ENCODE measurements at regions not wholly inside any gene's neighbourhood (a gene's known extent, or its start where the extent isn't known, plus 50 kb on each side); places are given as distances from the start of the nearest gene placed in this dataset.

DNA sequence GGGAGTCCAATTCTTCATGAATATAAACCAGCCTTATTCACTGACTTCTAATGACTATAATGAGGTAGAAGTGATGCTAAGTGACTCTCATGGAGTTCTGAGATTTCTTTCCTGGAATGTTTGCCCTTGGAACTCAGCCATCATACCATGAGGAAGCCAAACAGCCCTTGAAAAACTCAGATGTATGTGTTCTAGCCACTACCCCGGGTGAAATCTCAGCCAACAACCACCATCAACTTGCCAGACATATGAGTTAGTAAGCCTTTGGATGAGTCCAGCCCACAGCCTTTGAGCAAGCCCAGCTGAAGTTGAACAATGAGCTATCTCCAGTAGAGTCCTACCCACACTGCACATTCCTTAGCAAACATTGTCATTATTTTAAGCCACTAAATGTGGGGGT, 149.5 kb downstream of the SLC6A15 start:
- no peaks in the 10 kb centered on the region for H3K36me3 ChIP-seq (ENCODE audit: insufficient read depth, low read length)

DNA sequence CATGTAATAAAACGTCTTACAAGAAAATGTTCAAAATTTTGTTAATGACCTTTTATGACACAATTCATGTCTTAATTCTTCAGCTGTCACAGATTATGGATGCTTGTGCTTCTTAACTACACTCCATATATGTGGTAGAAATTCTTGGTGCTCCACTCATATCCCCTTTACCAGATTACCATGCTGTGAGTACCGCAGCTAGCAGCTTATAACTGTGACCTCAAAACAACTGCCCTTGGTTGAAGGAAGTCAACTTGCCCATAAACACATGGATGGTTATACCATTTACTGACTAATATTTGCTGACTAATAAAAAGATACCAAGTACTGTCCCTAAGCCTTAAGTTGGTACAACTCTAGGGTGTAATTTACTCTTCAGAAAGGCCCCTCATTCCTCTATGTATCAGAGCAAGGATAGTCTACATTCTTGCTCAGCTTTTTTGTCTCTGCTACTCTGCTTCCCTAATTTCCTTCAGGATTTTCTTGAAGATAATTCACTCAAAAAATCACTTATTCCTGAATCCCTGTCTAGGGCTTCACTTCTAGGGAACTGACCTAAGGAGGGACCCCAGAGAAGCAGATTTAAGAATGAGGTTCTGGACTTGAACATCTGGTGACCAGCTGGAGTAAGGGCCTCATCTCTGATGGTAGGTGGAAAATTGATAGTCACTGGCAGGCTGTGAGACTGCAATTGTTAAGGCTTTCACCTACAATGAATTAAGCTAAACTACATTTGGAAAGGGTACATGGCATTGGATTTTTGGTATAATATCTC, 152.3 kb downstream of the SLC6A15 start:
- Histone ChIP-seq H3K79me2 (ENCODE audit: low read length) (no peaks in the 10 kb centered on the region), H3K4me2 (ENCODE audit: low read depth, low read length, poor library complexity, severe bottlenecking) (no peak overlapping the region), H3K4me1 (ENCODE audit: low read length) (no peaks in the 10 kb centered on the region), H3K27me3 (ENCODE audit: low read length) (no peaks in the 10 kb centered on the region), H3K9me3 (ENCODE audit: low read length) (peaks cover 12% of the 10 kb centered on the region), H3K4me3 (ENCODE audit: low read length) (no peak overlapping the region), H2AFZ (ENCODE audit: low read length) (no peak overlapping the region), H4K20me1 (ENCODE audit: insufficient read depth, low read depth, low read length) (no peaks in the 10 kb centered on the region), H3K9me2 (replicated peaks; ENCODE audit: insufficient read depth, low read length) (0 out of 2 replicates have a peak, but pooled peaks cover 2% of the 10 kb centered on the region), H3K36me3 (ENCODE audit: insufficient read depth, low read length) (no peaks in the 10 kb centered on the region), H3K9ac (ENCODE audit: low read length) (no peak overlapping the region), H3K27ac (ENCODE audit: low read length) (no peak overlapping the region)
- no peak for DNase-seq

More for the DNA sequence above, 149.5 kb downstream of the SLC6A15 start:
- Histone ChIP-seq H3K79me2 (ENCODE audit: low read length) (no peaks in the 10 kb centered on the region), H3K9ac (ENCODE audit: low read length) (no peak overlapping the region), H3K9me2 (replicated peaks; ENCODE audit: insufficient read depth, low read length) (no peaks in the 10 kb centered on the region), H4K20me1 (ENCODE audit: insufficient read depth, low read depth, low read length) (no peaks in the 10 kb centered on the region), H3K27me3 (ENCODE audit: low read length) (no peaks in the 10 kb centered on the region), H2AFZ (ENCODE audit: low read length) (no peak overlapping the region), H3K4me3 (ENCODE audit: low read length) (no peak overlapping the region), H3K4me2 (ENCODE audit: low read depth, low read length, poor library complexity, severe bottlenecking) (no peak overlapping the region), H3K4me1 (ENCODE audit: low read length) (no peaks in the 10 kb centered on the region), H3K9me3 (ENCODE audit: low read length) (peaks cover 17% of the 10 kb centered on the region), H3K27ac (ENCODE audit: low read length) (no peak overlapping the region)
- DNase-seq, result no peak

DNA sequence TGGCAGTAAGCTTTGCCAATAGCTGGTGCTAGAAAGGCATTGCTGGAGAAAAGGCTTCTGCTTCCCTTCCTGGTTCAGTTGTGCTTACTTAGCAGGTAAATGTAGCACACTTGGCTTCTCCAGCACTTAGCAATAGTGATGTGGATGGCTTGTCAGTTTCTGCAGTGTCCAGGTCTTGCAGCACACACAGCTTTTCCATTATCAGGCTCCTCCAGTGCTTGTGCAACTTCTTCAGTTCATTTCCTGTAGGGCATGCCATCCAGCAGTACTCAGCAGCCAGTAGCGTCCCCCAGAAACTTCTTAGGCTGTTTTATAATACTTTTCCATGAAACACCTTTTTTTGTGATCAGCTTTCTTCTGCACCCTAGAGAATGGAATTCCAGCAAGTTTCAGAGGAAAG, 154.6 kb downstream of the SLC6A15 start:
- Histone ChIP-seq H3K9me3 (ENCODE audit: low read length) (peaks cover 12% of the 10 kb centered on the region), H3K27me3 (ENCODE audit: low read length) (no peaks in the 10 kb centered on the region), H4K20me1 (ENCODE audit: insufficient read depth, low read depth, low read length) (no peaks in the 10 kb centered on the region), H2AFZ (ENCODE audit: low read length) (no peak overlapping the region), H3K4me3 (ENCODE audit: low read length) (no peak overlapping the region), H3K9me2 (replicated peaks; ENCODE audit: insufficient read depth, low read length) (0 out of 2 replicates have a peak, but pooled peaks cover 2% of the 10 kb centered on the region), H3K9ac (ENCODE audit: low read length) (no peak overlapping the region), H3K79me2 (ENCODE audit: low read length) (no peaks in the 10 kb centered on the region), H3K36me3 (ENCODE audit: insufficient read depth, low read length) (no peaks in the 10 kb centered on the region), H3K27ac (ENCODE audit: low read length) (no peak overlapping the region), H3K4me2 (ENCODE audit: low read depth, low read length, poor library complexity, severe bottlenecking) (no peak overlapping the region), H3K4me1 (ENCODE audit: low read length) (no peaks in the 10 kb centered on the region)
- no peak for DNase-seq

DNA sequence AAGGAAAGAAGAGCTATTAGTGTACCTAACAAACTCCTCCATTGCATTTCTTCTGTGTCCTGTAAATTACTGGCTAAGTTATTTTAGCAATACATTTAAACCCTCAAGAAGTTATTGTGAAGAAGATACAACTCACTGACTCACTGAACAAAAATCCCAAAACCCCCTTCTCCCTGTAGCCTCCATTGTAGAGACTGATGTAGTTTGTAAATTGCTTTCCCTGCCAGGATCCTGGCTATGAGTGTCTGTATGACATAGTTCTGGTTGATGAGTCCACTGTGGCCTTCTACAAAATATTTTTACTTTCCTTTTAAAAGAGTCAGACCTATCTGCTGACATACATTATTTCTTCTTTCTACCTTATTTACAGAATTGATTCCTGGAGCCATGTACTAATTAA, 155.6 kb downstream of the SLC6A15 start:
- H3K79me2 ChIP-seq (ENCODE audit: low read length), result no peaks in the 10 kb centered on the region
- H3K4me3 ChIP-seq (ENCODE audit: low read length), result no peak overlapping the region
- no peak overlapping the region for H2AFZ ChIP-seq (ENCODE audit: low read length)
- H4K20me1 ChIP-seq (ENCODE audit: insufficient read depth, low read depth, low read length), result no peaks in the 10 kb centered on the region
- peaks cover 12% of the 10 kb centered on the region for H3K9me3 ChIP-seq (ENCODE audit: low read length)
- H3K9me2 ChIP-seq (replicated peaks; ENCODE audit: insufficient read depth, low read length), result 0 out of 2 replicates have a peak, but pooled peaks cover 2% of the 10 kb centered on the region
- H3K4me1 ChIP-seq (ENCODE audit: low read length), result no peaks in the 10 kb centered on the region
- H3K36me3 ChIP-seq (ENCODE audit: insufficient read depth, low read length), result no peaks in the 10 kb centered on the region
- no peak overlapping the region for H3K9ac ChIP-seq (ENCODE audit: low read length)
- DNase-seq, result no peak
- H3K27ac ChIP-seq (ENCODE audit: low read length), result no peak overlapping the region
- no peak overlapping the region for H3K4me2 ChIP-seq (ENCODE audit: low read depth, low read length, poor library complexity, severe bottlenecking)
- H3K27me3 ChIP-seq (ENCODE audit: low read length), result no peaks in the 10 kb centered on the region

GRCh38 chr12:84745127-84745526, 167.5 kb downstream of the SLC6A15 start:
- Histone ChIP-seq H2AFZ (ENCODE audit: low read length) (no peak overlapping the region), H3K9me3 (ENCODE audit: low read length) (peaks cover 5% of the 10 kb centered on the region; the same call in 1 of the 2 replicates), H3K36me3 (ENCODE audit: insufficient read depth, low read length) (no peaks in the 10 kb centered on the region), H4K20me1 (ENCODE audit: insufficient read depth, low read depth, low read length) (no peaks in the 10 kb centered on the region), H3K4me3 (ENCODE audit: low read length) (no peak overlapping the region), H3K27me3 (ENCODE audit: low read length) (no peaks in the 10 kb centered on the region), H3K79me2 (ENCODE audit: low read length) (no peaks in the 10 kb centered on the region), H3K4me1 (ENCODE audit: low read length) (no peaks in the 10 kb centered on the region), H3K27ac (ENCODE audit: low read length) (no peak overlapping the region), H3K4me2 (ENCODE audit: low read depth, low read length, poor library complexity, severe bottlenecking) (no peak overlapping the region), H3K9me2 (replicated peaks; ENCODE audit: insufficient read depth, low read length) (no peaks in the 10 kb centered on the region), H3K9ac (ENCODE audit: low read length) (no peak overlapping the region)
- DNase-seq, result no peak

DNA sequence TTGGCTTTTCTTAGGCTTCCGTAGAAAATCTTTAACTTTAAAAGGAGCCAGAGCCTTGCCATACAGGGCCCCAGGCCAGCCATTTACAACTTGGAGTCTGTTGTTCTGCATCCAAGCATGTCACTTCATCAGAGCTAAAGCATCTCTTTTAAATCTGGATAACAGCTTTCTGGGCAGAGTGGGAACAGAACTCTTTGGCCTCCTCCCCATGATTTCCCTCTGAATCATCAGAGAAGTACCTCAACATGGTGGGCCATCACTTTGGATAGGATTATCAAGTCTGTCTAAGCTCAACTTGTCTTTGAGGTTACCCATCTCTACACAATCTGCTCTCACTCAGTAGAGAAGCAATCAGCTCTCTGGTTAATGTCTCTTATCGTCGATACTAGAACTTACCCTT, 170.9 kb downstream of the SLC6A15 start:
- Histone ChIP-seq H3K27me3 (ENCODE audit: low read length) (no peaks in the 10 kb centered on the region), H3K79me2 (ENCODE audit: low read length) (no peaks in the 10 kb centered on the region), H3K36me3 (ENCODE audit: insufficient read depth, low read length) (no peaks in the 10 kb centered on the region), H3K4me1 (ENCODE audit: low read length) (no peaks in the 10 kb centered on the region), H3K4me2 (ENCODE audit: low read depth, low read length, poor library complexity, severe bottlenecking) (no peak overlapping the region), H2AFZ (ENCODE audit: low read length) (no peak overlapping the region), H3K4me3 (ENCODE audit: low read length) (no peak overlapping the region), H3K9ac (ENCODE audit: low read length) (no peak overlapping the region), H3K9me2 (replicated peaks; ENCODE audit: insufficient read depth, low read length) (no peaks in the 10 kb centered on the region), H4K20me1 (ENCODE audit: insufficient read depth, low read depth, low read length) (no peaks in the 10 kb centered on the region), H3K27ac (ENCODE audit: low read length) (no peak overlapping the region), H3K9me3 (ENCODE audit: low read length) (peaks cover 10% of the 10 kb centered on the region; the same call in 1 of the 2 replicates)
- no peak for DNase-seq

DNA sequence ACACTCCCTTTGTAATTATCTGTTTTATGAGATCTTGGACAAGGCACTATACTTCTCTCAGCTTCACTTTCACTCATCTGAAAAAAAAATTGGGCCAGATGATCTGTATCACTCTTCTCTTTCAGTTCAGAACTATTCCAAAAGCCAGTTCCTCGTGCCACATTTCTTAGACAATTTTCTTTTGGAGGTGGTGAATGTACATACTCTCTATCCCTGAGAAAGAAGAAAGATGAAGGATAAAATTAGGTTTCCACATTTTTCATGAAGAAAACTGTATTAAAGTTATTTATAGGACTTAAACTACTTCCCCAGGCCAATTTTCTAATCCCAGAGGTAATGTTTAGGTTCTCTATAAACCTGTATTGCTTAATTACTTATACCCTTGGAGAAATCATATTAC, 171.6 kb downstream of the SLC6A15 start:
- Histone ChIP-seq H3K4me3 (ENCODE audit: low read length) (no peak overlapping the region), H3K79me2 (ENCODE audit: low read length) (no peaks in the 10 kb centered on the region), H3K27ac (ENCODE audit: low read length) (no peak overlapping the region), H3K9me3 (ENCODE audit: low read length) (peaks cover 12% of the 10 kb centered on the region; the same call in 1 of the 2 replicates), H3K36me3 (ENCODE audit: insufficient read depth, low read length) (no peaks in the 10 kb centered on the region), H3K4me2 (ENCODE audit: low read depth, low read length, poor library complexity, severe bottlenecking) (no peak overlapping the region), H3K9ac (ENCODE audit: low read length) (no peak overlapping the region), H3K4me1 (ENCODE audit: low read length) (no peaks in the 10 kb centered on the region), H2AFZ (ENCODE audit: low read length) (no peak overlapping the region), H3K9me2 (replicated peaks; ENCODE audit: insufficient read depth, low read length) (no peaks in the 10 kb centered on the region), H4K20me1 (ENCODE audit: insufficient read depth, low read depth, low read length) (no peaks in the 10 kb centered on the region), H3K27me3 (ENCODE audit: low read length) (no peaks in the 10 kb centered on the region)
- no peak for DNase-seq

DNA sequence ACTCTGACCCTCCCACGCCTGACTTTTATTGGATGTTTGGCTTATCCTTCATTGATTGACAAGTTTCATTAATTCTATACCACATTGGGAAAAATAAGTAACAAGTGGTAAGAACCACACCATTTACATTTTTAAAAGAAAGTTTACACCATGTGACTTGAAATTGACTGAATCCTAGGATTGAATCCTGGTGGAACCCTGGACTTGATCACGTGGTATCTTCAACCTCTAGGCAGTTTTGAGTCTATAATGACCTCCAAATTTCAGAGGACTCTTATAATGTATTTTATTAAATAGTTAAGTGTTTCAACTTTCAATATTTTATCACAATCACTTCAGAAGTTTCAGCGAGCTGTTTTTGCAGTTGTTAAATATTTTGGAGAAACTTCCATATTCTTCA, 172.0 kb downstream of the SLC6A15 start:
- Histone ChIP-seq H3K9me3 (ENCODE audit: low read length) (peaks cover 9% of the 10 kb centered on the region; the same call in 1 of the 2 replicates), H4K20me1 (ENCODE audit: insufficient read depth, low read depth, low read length) (no peaks in the 10 kb centered on the region), H3K27ac (ENCODE audit: low read length) (no peak overlapping the region), H3K9me2 (replicated peaks; ENCODE audit: insufficient read depth, low read length) (no peaks in the 10 kb centered on the region), H3K79me2 (ENCODE audit: low read length) (no peaks in the 10 kb centered on the region), H3K36me3 (ENCODE audit: insufficient read depth, low read length) (no peaks in the 10 kb centered on the region), H3K9ac (ENCODE audit: low read length) (no peak overlapping the region), H3K4me1 (ENCODE audit: low read length) (no peaks in the 10 kb centered on the region), H3K4me3 (ENCODE audit: low read length) (no peak overlapping the region), H3K4me2 (ENCODE audit: low read depth, low read length, poor library complexity, severe bottlenecking) (no peak overlapping the region), H3K27me3 (ENCODE audit: low read length) (no peaks in the 10 kb centered on the region), H2AFZ (ENCODE audit: low read length) (no peak overlapping the region)
- DNase-seq, result no peak
